IMR-90 (cell line): ENCODE measurements at regions not wholly inside any gene's neighbourhood (a gene's known extent, or its start where the extent isn't known, plus 50 kb on each side); places are given as distances from the start of the nearest gene placed in this dataset.

Experiments
- ATAC-seq: fragments of 200-7000 bp; cut with Tn5 transposase; 2 replicates; pipeline ENCODE4 v1.9.1; 2020; ENCODE audit warnings: low read depth, mild to moderate bottlenecking, moderate library complexity
- BruUV-seq: library from RNA; stranded (reverse); fragments of 400-500 nt; replicated peaks from 2 replicates; lab custom pipeline; 2021; lab: Mats Ljungman, UMichigan
- CTCF ChIA-PET: fragments of 300-600 bp; formaldehyde crosslinking; extraction: SDS; loops from one replicate; lab custom pipeline; 2021; ENCODE audit warnings: antibody characterized with exemption; lab: Yijun Ruan, JAX
- POLR2A ChIA-PET: fragments of 300-600 bp; sonication (Branson Sonifier 250); formaldehyde crosslinking; loops from one replicate; lab custom pipeline; 2022; ENCODE audit warnings: antibody characterized with exemption; ENCODE audit not compliant: unreplicated experiment; lab: Charles Lee
- DNase-seq: peaks from one replicate; pipeline ENCODE4 v3.0.0; 2013
- H2AFZ ChIP-seq: replicated peaks from 2 replicates; pipeline ENCODE3; 2013; ENCODE audit warnings: low read length, mild to moderate bottlenecking; ENCODE audit not compliant: poor library complexity
- H2AK5ac ChIP-seq: 2 replicates; pipeline ENCODE4 v1.6.1; 2013; ENCODE audit warnings: low read depth, low read length, inconsistent platforms
- H2AK9ac ChIP-seq: replicated peaks from 2 replicates; pipeline ENCODE3; 2013; ENCODE audit warnings: mild to moderate bottlenecking, low read depth, low read length, moderate library complexity; ENCODE audit not compliant: poor library complexity
- H2BK120ac ChIP-seq: 2 replicates; pipeline ENCODE4 v1.6.1; 2013; ENCODE audit warnings: low read depth, low read length, inconsistent platforms
- H2BK15ac ChIP-seq: 3 replicates; pipeline ENCODE4 v1.6.1; 2013; ENCODE audit warnings: low read depth, low read length, inconsistent platforms
- H2BK20ac ChIP-seq: 2 replicates; pipeline ENCODE4 v1.6.1; 2013; ENCODE audit warnings: low read depth, mild to moderate bottlenecking, inconsistent platforms, low read length, moderate library complexity
- H2BK5ac ChIP-seq: 2 replicates; pipeline ENCODE4 v1.6.1; 2013; ENCODE audit warnings: mild to moderate bottlenecking, low read depth, low read length, inconsistent platforms; ENCODE audit not compliant: poor library complexity, severe bottlenecking
- H3K14ac ChIP-seq: replicated peaks from 2 replicates; pipeline ENCODE4 v1.6.1; 2013; ENCODE audit warnings: low read depth, low read length, inconsistent platforms
- H3K18ac ChIP-seq: 2 replicates; pipeline ENCODE4 v1.6.1; 2013; ENCODE audit warnings: low read depth, low read length, control low read depth
- H3K23ac ChIP-seq: 2 replicates; pipeline ENCODE4 v1.6.1; 2013; ENCODE audit warnings: low read depth, low read length, inconsistent platforms
- H3K27ac ChIP-seq: 2 replicates; pipeline ENCODE4 v1.5.1; 2013; ENCODE audit warnings: mild to moderate bottlenecking, control low read depth, low read length; ENCODE audit not compliant: insufficient read depth
- H3K27me3 ChIP-seq: 2 replicates; pipeline ENCODE4 v1.6.1; 2013; ENCODE audit warnings: low read length; ENCODE audit not compliant: control insufficient read depth, insufficient read depth
- H3K36me3 ChIP-seq: 2 replicates; pipeline ENCODE4 v1.6.1; 2013; ENCODE audit warnings: low read length, mixed read lengths; ENCODE audit not compliant: control insufficient read depth, insufficient read depth
- H3K4ac ChIP-seq: 2 replicates; pipeline ENCODE4 v1.6.1; 2013; ENCODE audit warnings: low read depth, low read length, inconsistent platforms
- H3K4me1 ChIP-seq: 2 replicates; pipeline ENCODE4 v1.6.1; 2013; ENCODE audit warnings: low read length, mixed read lengths; ENCODE audit not compliant: control insufficient read depth, insufficient read depth
- H3K4me2 ChIP-seq: 2 replicates; pipeline ENCODE4 v1.6.1; 2013; ENCODE audit warnings: low read depth, mild to moderate bottlenecking, control low read depth, low read length, moderate library complexity
- H3K4me3 ChIP-seq: 2 replicates; pipeline ENCODE4 v1.5.1; 2013; ENCODE audit warnings: low read depth, mild to moderate bottlenecking, control low read depth, low read length, moderate library complexity; ENCODE audit not compliant: insufficient read depth
- H3K56ac ChIP-seq: 2 replicates; pipeline ENCODE4 v1.6.1; 2013; ENCODE audit warnings: low read length, inconsistent platforms; ENCODE audit not compliant: insufficient read depth; ENCODE audit errors: extremely low read depth
- H3K79me1 ChIP-seq, 2 experiments: 2 replicates each; pipeline ENCODE4 v1.6.1; 2013; ENCODE audit warnings: low read length in 2 of 2, inconsistent platforms in 1 of 2, low read depth in 1 of 2
- H3K9ac ChIP-seq: 2 replicates; pipeline ENCODE4 v1.6.1; 2013; ENCODE audit warnings: low read depth, low read length, control low read depth
- H3K9me1 ChIP-seq: 2 replicates; pipeline ENCODE4 v1.6.1; 2013; ENCODE audit warnings: low read length, inconsistent platforms; ENCODE audit not compliant: insufficient read depth
- H3K9me3 ChIP-seq: 2 replicates; pipeline ENCODE4 v1.6.1; 2013; ENCODE audit warnings: low read length; ENCODE audit not compliant: control insufficient read depth, insufficient read depth
- H4K20me1 ChIP-seq: 2 replicates; pipeline ENCODE4 v1.6.1; 2013; ENCODE audit warnings: low read length, inconsistent platforms; ENCODE audit not compliant: insufficient read depth
- H4K5ac ChIP-seq: 2 replicates; pipeline ENCODE4 v1.6.1; 2013; ENCODE audit warnings: mild to moderate bottlenecking, low read depth, low read length, control low read depth
- H4K8ac ChIP-seq, 2 experiments: 2 replicates each; pipeline ENCODE4 v1.6.1; 2013; ENCODE audit warnings: low read depth in 2 of 2, low read length in 2 of 2, control low read depth in 1 of 2, inconsistent platforms in 1 of 2
- H4K91ac ChIP-seq: 2 replicates; pipeline ENCODE4 v1.6.1; 2013; ENCODE audit warnings: low read depth, low read length, inconsistent platforms; ENCODE audit not compliant: insufficient read depth
- BHLHE40 ChIP-seq: fragments of 150-350 bp; IDR thresholded peaks from 2 replicates; pipeline ENCODE4 v1.6.1; 2016; ENCODE audit warnings: mild to moderate bottlenecking, low read depth, low read length
- CEBPB ChIP-seq: IDR thresholded peaks from 2 replicates; pipeline ENCODE4 v1.6.1; 2012; ENCODE audit warnings: low read depth, low read length, improper control_type of control experiment
- CHD1 ChIP-seq: IDR thresholded peaks from 2 replicates; pipeline ENCODE4 v1.6.1; 2012; ENCODE audit warnings: low read depth, low read length, improper control_type of control experiment
- CTCF ChIP-seq: conservative IDR thresholded peaks from 2 replicates; pipeline ENCODE4 v1.5.1; 2012; ENCODE audit warnings: mild to moderate bottlenecking, low read depth, low read length, improper control_type of control experiment
- ELK1 ChIP-seq: fragments of 150-350 bp; IDR thresholded peaks from 2 replicates; pipeline ENCODE4 v1.6.1; 2016; ENCODE audit warnings: low read depth, mild to moderate bottlenecking, low read length, moderate library complexity, borderline replicate concordance
- MAFK ChIP-seq: IDR thresholded peaks from 2 replicates; pipeline ENCODE4 v1.6.1; 2012; ENCODE audit warnings: low read depth, low read length, improper control_type of control experiment
- MAZ ChIP-seq: IDR thresholded peaks from 2 replicates; pipeline ENCODE4 v1.6.1; 2012; ENCODE audit warnings: low read depth, mild to moderate bottlenecking, low read length, improper control_type of control experiment, moderate library complexity, borderline replicate concordance
- MXI1 ChIP-seq: IDR thresholded peaks from 2 replicates; pipeline ENCODE4 v1.6.1; 2012; ENCODE audit warnings: low read depth, mild to moderate bottlenecking, low read length, moderate library complexity, borderline replicate concordance
- NFE2L2 ChIP-seq: fragments of 150-350 bp; IDR thresholded peaks from 2 replicates; pipeline ENCODE4 v1.6.1; 2016; ENCODE audit warnings: low read depth, mild to moderate bottlenecking, low read length
- SMC3 ChIP-seq: fragments of 150-350 bp; IDR thresholded peaks from 2 replicates; pipeline ENCODE4 v1.6.1; 2016; ENCODE audit warnings: low read depth, mild to moderate bottlenecking, antibody characterized with exemption, low read length, moderate library complexity
- WGBS, 2 experiments: methylation state at CpG; one replicate each; pipeline versions ENCODE4 v1.1.5 to v1.1.7; 2013; ENCODE audit warnings: missing lambda C conversion rate in 2 of 2; ENCODE audit not compliant: insufficient read length in 1 of 2; ENCODE audit errors: extremely low coverage in 2 of 2; 5-methylcytosine and 5-hydroxymethylcytosine counted together
- dilution Hi-C: fragments of 300-500 bp; cut with HindIII; formaldehyde crosslinking; loops from one replicate; pipeline ENCODE4 v1.14.3; 2018; ENCODE audit warnings: low sequenced_read_pairs; ENCODE audit not compliant: unreplicated experiment
- in situ Hi-C: fragments of 300-500 bp; cut with MboI; formaldehyde crosslinking; loops from 3 replicates; pipeline ENCODE4 v1.14.3; 2019; ENCODE audit warnings: low sequenced_read_pairs, inconsistent platforms, mixed read lengths
- intact Hi-C: fragments of 100-400 bp; cut with micrococcal nuclease; formaldehyde crosslinking; loops from 2 replicates; pipeline ENCODE4 v1.10.0; 2022

- Histone ChIP-seq H3K79me1 (no peaks in the 10 kb centered on the region), H3K9me1 (no peaks in the 10 kb centered on the region), H3K4me2 (no peak overlapping the region), H3K56ac (no peak overlapping the region), H3K4ac (no peak overlapping the region), H4K20me1 (no peaks in the 10 kb centered on the region), H3K23ac (no peak overlapping the region), H2BK20ac (no peak overlapping the region), H2AK9ac (no peak overlapping the region), H3K18ac (no peak overlapping the region), H2AFZ (no peak overlapping the region), H4K91ac (no peak overlapping the region), H3K4me3 (no peak overlapping the region), H2BK15ac (no peak overlapping the region), H3K9me3 (no peaks in the 10 kb centered on the region), H3K27ac (no peak overlapping the region), H2BK5ac (no peak overlapping the region), H3K14ac (no peak overlapping the region), H2AK5ac (no peak overlapping the region), H2BK120ac (no peak overlapping the region), H4K8ac (no peak overlapping the region), H3K36me3 (no peaks in the 10 kb centered on the region), H3K27me3 (no peaks in the 10 kb centered on the region), H3K4me1 (no peaks in the 10 kb centered on the region), H4K5ac (no peak overlapping the region), H3K9ac (no peak overlapping the region)
- WGBS, 2 experiments = no CpG with 5 or more reads among the region's 5 CpGs
- POLR2A ChIA-PET = interaction anchor here (0.6 kb wide), 1 partner anchor 10 kb away, joined by 5 read pairs; no protein-coding TSS in a partner anchor
- intact Hi-C loops (no loop called here), dilution Hi-C loops (no loop called here), in situ Hi-C loops (no loop called here)
- DNase-seq = no peak
- no TSS peak for BruUV-seq
- ATAC-seq = no peak
- CTCF ChIA-PET = no interaction called here
- TF ChIP-seq CTCF = no peak
- TF ChIP-seq ELK1 = no peak
- no peak for TF ChIP-seq MAZ
- no peak for TF ChIP-seq CHD1
- TF ChIP-seq MXI1 = no peak
- no peak for TF ChIP-seq MAFK
- no peak for TF ChIP-seq SMC3
- TF ChIP-seq CEBPB = no peak
- TF ChIP-seq BHLHE40 = no peak
- no peak for TF ChIP-seq NFE2L2
Observed at GRCh38 chr6:91540902-91541301, 954.0 kb upstream of the MAP3K7 start.
